ENCODE measurements at regions not wholly inside any gene's neighbourhood (a gene's known extent, or its start where the extent isn't known, plus 50 kb on each side); places are given as distances from the start of the nearest gene placed in this dataset.

DNA sequence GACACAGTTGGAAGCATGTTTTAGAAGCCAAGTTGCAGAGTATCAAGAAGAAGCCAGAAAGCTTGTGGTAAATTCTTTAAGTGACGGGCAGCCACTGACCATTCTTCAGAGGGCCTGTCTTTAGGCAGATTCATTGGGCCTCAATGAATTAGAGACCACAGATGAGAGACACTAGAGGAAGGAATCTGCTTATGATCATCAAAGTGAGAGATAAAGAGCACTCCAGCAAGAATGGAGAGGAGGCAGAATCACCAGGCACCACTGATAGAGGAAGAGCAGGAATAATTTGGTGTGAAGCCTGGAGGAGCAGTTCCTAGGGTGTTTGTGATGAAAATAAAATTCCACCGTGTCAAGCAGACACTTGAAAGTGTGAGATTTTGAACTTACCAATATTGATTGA is 365.9 kb upstream of the SLC30A5 start:
- no peak for DNase-seq

DNA sequence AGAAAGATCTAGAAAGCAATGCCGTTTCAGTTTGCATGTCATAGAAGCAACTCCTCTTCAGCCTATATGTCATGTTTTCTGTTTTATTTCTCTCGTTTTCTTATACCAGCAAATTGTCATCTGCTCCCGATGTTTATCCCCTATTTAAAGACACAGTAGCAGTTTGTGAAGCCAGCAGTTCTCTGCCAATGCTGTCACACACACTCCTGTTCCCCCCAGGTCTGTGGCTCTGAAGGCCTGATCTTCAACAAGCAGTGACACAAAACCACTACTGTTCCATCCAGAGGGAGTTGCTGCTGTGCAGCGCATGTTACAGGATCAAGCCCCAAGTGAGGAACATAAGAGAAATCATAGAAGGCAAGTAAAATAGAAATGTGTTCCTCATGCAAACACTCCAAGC is 364.1 kb upstream of the SLC30A5 start:
- DNase-seq, result no peak

DNA sequence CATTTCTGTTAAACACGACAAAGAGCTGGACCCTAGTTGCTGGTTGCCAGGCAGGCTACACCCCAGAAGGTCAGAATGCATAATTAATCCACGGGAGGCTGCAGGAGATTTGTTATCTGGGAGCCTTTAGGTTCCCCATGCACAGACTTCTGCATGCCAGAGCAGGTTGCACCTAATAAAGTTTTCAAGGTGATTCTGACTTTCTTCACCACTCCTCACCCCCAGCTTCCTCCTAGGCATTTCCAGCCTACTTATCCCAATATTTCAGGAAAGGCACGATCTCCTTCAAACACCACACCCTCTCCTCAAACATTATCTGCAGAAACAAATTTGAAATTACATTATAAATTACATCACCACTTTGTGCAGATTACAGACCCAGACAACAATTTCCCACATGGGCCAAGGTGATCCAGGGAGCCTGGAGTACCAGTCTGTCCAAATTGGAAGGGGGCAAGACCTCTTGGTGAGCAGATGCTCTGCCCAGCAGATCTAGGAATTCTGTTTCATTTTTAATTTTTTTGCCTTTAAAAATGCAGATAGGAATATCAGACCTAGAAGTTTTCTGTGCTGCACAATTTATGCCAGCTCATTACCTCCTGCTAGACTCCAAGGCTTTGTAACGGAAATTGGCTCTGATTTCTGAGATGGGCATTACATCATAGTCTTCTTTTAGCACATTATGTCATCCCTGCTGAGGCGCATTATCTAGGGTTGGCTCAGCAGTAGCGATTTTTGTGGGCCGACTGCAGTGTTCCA is 363.4 kb upstream of the SLC30A5 start:
- DNase-seq, result peak; percentile 5

DNA sequence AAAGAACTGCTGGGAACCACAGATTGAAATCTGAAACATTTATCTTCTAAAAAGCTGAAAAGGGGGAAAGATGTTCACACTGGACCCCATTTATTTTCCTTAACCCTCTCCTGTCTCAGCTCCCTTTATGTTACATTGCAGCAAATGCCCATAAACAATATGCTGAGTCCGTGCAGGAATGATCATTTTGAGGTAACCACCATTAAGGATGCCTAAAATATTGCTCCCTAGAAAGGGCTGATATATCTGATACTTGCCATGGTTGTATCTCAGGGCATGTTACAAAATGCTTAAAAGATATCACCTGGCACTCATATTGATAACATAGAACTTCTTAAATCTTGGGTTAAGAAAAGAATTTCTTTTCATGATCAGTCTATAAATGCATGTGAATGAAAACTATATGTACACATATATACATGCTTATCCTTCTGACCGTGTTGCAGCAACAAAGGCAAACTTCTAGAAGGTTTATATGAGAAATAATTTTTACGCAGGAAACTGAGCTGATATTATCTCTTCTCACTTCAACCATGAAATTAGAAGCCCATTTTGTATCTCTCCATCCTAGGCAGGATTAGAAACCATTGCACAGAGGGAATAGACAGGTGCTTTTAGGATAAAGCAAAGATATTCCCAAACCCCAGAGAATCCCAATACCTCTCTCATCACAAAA is 362.7 kb upstream of the SLC30A5 start:
- no peak for DNase-seq

DNA sequence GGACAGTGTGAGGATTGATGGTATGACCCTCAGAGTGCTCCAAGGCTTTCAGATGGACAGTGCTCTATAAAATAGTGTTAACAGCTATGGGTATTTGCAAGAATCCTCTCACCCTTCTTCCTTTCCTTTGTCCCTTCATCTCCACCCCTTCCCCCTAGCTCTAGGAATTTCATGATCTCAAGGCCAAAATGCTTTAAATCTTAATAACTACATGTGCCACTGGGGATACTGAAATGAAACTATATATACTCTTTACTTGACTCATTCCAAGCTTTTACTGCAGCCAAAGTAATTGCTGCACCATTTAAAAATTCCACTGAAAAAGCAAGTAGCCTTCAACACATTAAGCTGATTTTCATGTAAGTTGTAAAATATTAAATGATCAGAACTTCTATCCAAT is 361.6 kb upstream of the SLC30A5 start:
- DNase-seq, result no peak

DNA sequence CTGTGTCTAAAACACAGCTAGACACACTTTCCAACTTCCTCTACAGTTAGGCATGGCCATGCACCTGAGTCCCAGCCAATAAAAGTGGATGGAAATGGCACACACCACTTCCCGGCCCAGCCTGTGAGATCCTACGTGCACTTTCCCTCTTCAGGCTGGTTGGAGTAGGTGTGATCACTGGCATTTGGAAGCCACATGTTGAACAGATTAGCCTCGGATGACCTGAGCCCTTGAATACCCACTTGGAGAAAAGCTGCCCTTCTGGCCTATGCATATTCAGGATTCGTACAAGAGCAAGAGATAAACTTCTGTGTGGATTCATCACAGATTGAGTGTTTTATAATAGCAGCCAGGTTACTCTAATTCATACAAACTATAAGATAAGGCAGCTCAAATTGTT is 359.0 kb upstream of the SLC30A5 start:
- DNase-seq, result no peak

DNA sequence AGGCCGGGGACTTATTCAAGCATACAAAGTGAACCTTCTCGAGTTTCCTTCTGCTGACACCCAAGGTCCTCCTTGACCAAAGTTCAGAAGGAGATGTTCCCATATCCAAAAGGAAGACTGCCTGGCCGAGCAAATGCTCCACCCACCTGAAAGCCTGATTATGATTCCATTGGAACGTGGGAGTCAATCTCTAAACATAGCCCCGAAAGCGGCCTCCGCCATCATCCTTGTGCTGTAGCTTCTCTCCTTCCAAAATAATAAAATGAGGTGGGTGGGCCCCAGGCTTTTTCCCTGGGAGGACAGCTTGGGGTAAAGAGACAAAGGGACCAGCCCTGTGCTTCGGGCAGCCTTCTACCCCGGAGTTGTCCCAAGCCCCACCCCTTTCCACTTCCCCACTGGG is 355.6 kb upstream of the SLC30A5 start:
- no peak for DNase-seq

DNA sequence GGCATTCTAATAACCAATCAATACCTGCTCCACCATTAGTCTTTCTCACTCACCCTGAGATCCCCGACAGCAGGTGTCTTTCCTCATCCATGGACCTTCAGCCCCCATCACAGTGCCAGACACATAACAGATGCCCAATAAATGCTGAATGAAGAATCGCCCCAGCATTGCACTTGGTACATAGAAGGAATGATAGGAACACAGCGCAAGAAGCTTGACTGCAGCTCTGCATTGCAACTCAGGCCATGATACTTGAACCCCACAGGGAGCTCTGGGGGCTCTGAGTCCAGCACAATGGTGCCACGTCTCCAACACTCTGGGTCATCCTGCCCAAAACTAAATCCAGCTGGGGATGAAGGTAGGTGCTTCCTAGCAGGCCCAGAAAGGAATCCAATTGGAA is 355.0 kb upstream of the SLC30A5 start:
- no peak for DNase-seq

DNA sequence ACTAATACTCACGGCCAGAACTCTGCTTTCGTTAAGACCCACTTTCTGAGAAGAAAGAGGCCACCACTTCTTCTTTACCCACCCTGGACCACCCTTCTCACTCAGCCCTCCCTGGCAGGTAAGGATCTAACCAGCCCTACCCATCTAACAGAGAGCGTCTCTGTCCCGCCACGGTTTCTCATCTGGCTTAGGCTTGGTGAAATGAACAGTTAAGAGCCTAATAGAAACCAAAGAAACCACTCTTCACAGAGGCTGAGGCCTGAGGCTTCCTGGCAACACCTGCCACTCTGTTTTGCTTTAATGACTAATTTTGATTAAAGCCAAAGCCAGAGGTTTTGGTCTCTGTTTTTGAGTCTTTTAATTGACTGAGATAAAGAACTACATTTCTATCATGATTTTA is 354.1 kb upstream of the SLC30A5 start:
- DNase-seq, result no peak

DNA sequence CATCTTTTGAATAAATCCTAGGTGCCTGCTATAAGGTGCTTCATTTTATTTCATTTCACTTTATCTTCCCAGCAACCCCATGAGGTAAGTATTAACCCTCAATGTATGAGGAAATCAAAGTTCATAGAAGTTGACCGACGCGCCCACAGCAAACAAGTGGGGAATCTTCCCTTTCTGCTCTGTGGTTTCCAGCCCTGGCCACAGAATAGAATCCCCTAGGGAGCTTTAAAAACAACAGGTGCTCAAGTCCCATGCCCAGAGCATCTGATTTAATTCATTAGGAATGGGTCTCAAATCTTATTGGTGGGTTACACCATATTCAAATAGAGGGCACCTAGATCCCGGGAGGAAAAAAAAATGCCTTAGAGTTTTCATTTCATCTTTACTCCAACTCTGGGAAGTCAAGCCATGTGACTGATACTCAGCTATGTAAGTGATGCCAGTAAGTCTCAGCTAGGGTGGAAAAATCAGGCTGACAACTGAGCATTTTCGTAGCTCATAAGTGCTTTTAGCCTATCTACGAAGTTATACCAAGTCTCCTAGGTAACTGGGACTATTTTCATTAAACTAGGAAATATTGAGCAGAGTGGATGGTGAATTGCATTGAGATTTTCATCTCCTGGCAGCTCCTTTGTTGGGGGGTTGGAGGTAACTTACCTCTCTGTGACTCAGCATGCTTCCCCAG is 353.4 kb upstream of the SLC30A5 start:
- no peak for DNase-seq

DNA sequence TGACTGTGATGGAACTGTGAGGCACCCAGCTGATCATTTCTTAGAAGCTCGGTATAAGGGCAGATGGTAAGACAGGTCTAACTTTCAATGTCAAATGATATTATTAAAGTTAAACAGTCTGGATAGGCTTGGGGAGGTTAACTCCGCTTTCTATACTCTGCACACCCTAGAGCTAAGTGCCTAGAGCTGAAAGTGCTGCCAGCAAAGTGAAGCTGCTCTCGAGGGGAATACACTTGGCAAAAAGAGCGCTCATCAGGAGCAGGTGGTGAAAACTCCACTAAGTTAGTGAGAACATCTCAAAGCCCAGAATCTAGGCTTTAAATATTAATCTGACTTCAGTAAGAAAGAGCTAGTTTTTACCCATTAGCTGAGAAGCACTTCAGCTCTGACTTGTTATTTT is 349.6 kb upstream of the SLC30A5 start:
- no peak for DNase-seq

DNA sequence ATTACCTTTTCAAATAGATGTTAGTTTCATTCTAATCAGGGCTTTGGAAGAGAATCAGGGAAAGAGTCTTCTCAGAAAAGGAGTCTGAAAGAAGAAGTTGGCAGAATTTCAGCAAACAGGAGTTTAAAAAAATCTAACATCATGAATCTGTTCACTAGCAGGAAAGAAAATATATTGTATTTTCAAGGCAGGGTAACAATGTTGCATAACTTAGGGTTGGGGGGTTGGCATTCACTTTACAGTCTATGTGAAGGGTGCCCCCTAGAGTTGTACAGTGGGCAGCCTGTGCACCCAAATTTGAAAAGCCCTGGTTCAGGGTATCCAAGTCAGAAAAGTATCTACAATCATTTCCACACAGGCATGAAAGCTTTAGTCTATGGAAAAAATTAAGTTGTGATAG is 348.4 kb upstream of the SLC30A5 start:
- no peak for DNase-seq

DNA sequence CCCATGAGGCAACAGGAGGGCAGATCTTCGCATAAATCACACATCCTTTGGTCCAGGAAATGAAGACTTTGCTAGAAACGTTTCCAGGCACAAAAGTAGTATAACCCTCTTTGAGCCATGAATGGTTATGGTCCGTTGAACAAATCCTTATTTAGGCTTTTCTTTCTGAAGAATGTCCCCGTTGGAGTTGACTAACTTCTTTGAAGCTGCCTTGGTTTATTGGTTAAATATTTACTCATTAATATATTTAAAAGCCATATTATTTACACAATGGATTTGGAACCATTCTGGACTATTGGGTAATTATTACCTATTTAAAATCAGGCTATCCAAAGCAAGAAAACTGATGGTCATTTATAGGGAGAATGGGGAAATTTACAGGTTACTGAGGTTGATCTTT is 347.6 kb upstream of the SLC30A5 start:
- no peak for DNase-seq

DNA sequence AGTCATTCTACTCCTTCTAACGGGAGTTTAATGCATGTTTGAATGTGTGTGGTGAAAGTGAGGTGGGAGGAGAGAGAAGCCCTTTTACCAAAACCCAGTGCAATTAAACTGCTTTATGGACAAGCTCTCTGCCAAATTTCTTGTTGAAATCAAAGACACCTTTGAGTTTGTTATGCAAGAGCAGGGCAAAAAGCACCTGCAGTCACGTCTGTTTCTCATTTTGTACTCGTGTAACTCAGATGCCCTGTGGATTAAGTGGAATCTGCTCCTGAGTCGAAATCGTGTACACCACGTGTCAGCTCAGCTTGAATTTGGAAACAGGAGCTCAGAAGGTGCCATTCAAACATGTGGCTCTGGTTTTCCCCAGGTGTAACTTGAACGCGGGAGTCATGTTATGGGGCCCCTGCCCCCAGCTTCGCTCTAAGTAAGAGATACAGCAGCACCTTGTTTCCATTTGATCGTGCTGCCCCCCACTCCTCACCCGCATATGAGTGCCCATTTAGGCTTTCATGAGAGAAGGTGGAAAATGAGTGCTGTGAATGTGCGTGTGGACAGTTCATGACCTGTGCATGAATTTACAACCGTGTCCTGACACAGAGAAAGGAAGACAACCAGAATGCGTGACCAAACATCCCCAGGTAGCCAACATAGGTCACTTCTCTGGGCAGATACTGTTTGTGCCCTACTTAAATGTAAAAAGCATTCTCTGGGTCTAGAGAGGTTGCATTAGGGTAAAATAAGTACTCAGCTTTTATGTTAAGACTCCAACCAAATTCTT is 347.0 kb upstream of the SLC30A5 start:
- DNase-seq, result no peak

DNA sequence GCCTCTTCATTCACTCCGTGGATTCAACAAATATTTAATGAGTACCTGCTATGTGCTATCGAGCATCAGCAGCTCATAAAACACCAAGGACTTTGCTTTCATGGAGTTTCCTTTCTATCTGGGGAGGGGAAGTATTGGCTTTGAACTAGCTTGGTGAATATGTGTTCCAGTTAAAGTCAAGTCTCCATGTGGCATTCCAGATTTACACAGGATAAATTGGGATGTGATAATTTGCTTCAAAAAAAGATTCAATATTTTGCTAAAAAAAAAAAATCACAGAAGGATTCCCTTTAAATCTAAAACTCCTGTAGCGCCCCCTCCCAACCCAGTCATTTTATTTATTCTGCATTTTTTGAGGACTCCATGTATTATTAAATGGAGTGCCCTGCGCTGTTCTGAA is 346.3 kb upstream of the SLC30A5 start:
- DNase-seq, result no peak

DNA sequence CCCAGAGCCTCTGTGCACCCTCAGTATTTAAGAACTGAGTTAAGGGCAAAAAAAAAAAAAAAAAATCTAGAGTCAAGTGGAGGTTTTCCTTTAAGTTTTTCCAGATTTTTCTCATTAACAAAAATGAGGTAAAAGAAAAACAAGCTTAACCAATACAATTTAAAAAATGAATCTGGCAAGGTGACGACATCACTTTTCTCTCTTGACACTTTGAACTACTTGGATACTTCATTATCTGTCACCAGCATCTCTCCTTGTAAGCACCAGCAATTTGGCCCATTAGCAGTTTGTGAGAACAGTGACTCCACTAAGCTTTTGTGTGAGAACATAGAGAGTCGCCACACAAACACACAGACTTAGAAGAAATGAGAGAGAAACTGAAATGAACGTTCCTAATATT is 345.7 kb upstream of the SLC30A5 start:
- DNase-seq, result no peak

DNA sequence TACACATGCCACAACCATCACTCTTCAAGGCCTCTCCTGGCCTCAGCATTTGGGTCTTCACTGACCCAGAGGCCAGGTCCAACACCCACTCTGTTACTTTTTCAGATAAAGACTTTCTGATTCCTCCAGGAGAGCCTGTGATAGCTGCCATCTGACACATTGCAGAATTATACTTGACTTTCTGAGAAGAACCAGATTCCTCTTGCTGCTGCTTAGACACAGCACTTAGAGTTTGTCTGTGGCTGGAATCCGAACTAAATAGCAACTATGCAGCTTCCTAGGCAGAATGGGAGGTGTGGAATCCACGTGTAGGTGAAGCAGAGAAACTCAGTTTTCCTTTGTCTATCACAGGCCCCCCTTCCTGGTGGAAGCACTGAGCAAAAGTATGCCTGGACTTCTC is 344.7 kb upstream of the SLC30A5 start:
- no peak for DNase-seq

DNA sequence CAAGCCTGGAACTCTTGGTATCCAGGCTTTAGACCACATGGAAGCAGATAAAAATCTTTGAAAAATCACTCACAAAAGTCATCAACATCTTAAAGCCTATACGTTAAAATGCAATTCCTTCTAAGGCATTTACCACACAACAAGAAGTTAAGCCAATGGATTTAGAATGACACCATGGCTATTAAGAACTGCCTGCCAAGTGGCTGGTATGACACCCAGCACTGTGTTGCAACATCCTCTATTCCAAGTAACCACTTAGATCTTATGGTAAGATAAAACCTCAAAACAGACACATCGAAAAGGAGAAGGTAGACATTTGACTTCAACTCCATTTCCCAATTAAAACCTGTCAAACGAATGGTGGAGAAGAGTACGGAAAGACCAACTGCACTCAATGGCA is 344.2 kb upstream of the SLC30A5 start:
- no peak for DNase-seq

DNA sequence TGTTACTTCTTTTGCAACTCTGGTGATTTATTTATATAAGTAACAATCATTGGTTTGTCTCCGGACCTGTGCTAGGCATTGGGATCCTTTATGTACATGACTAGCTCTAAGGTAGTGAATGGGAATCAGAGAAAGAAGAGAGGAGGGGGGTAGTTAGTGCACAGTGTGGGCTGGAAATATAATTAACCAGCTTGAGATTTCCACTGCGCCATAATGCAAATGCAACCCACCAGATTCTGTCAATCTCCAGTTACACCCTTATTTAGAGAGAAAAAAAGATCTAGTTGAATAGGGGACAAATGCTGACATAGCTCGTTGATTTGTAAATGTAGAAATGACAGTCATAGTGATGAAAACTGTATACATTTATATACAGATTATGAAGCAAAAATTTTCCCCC is 342.2 kb upstream of the SLC30A5 start:
- no peak for DNase-seq

DNA sequence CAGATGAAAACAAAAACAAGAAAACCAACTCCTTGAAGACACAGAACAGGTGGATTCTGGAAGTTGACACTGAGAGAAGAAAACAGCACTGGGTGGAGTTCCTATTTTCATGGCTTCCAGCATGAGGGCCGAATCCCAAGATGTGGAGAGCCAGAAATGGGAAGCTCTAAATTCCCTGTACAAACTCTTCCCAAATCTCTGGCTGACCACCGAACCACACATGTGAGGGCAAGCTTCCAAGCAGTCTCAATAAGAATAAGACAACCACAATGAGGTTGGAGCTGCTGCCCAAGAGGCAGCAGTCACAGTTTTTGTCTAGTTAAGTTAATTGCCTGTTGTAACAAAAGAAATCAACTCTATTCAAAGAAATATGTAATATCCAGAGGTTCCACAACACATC is 339.3 kb upstream of the SLC30A5 start:
- no peak for DNase-seq

DNA sequence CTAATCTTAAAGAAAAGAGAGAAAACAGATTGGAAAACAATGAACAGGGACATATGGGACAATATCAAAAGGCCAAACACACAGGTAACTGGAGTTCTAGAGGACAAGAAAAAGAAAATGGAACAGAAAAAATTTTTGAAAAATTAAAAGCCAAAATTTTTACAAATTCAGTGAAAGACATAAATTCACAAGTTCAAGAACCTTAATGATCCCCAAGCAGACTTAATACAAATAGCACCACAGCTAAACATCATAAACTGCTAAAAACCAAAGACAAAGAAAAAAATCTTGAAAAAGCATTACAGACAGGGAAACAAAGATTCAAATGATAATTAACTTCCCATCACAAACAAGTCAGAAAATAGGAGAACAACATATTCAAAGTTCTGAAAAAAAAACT is 338.5 kb upstream of the SLC30A5 start:
- no peak for DNase-seq

DNA sequence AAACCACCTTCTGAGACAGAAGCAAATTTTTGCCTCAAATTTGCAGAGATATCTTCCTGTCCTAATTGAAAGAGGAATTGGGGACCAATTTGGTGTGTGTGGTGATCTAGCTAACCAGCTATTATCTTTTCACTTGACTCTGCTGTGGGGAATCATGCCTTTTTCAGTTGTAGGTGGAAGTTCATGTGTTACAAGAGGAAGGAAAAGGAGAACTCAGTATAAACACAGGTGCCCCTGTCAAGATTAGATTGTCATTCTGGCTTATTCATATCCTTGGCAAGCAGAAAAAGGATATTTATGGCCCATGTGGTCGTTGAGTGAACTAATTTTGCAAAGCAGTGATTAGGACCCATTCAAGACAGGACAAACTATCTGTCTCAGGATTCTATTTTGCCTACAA is 336.8 kb upstream of the SLC30A5 start:
- DNase-seq, result no peak

DNA sequence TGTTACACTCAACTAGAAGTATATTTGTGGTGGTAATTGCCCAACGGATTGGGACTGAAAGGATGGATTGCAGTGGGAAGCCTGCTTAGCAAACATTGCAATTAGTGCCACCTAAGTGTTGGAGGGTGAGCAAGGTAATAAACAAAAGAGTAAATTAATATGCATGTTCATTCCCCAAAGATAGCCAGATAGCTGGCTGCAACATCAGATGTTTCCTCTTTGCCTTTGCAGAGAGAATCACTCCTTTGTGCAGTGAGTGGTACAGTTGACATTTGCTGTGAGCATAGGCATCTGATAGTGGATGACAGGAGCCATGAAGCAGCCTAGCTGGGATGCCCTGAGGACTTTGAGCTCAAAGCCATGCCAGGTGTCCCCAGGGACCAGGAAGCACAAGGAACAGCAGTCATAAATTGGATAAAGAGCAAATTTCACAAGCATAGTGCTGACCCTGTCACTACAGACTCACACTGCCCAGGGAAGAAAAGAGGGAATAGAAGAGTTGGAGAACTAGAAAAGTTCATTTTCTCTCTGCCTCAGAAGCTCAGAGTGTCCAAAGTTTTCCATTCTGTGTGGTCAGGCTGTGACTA is 336.1 kb upstream of the SLC30A5 start:
- DNase-seq, result no peak
